Peyer's patch (tissue), 4 donors: ENCODE measurements at regions not wholly inside any gene's neighbourhood (a gene's known extent, or its start where the extent isn't known, plus 50 kb on each side); places are given as distances from the start of the nearest gene placed in this dataset.

Experiments
- DNase-seq, 3 donors: peaks; one replicate each; pipeline ENCODE4 v3.0.0-alpha.2; 2017 to 2019
- H3K27ac ChIP-seq, 4 donors: fragments of 200-600 bp; sonication (generic); one replicate each; pipeline ENCODE4 v1.5.1; 2016 to 2019
- H3K27me3 ChIP-seq, 2 donors: fragments of 200-600 bp; sonication (generic); one replicate each; pipeline ENCODE4 v1.5.1; 2019
- H3K36me3 ChIP-seq, 3 donors: fragments of 200-600 bp; sonication (generic); one replicate each; pipeline ENCODE4 v1.5.1; 2016 to 2019
- H3K4me1 ChIP-seq, 4 donors: fragments of 200-600 bp; sonication (generic); one replicate each; pipeline ENCODE4 v1.5.1; 2016 to 2019
- H3K4me3 ChIP-seq, 4 donors: fragments of 200-600 bp; sonication (generic); 1 replicate in 3 of 4; 2 replicates in 1 of 4; pipeline ENCODE4 v1.5.1; 2016 to 2019; ENCODE audit warnings: mild to moderate bottlenecking in 1 of 4
- H3K9me3 ChIP-seq, 4 donors: fragments of 200-600 bp; sonication (generic); one replicate each; pipeline ENCODE4 v1.5.1; 2016 to 2019; ENCODE audit warnings: mild to moderate bottlenecking in 1 of 4
- POLR2A ChIP-seq, 2 donors: fragments of 450-650 bp; IDR thresholded peaks; one replicate each; pipeline ENCODE4 v1.5.1; 2017; ENCODE audit warnings: antibody characterized with exemption in 2 of 2, mild to moderate bottlenecking in 2 of 2, moderate library complexity in 2 of 2
- TF ChIP-seq, protein P1 (sequence below), 6 experiments: fragments of 450-650 bp in 4 of 6; fragments of 200-600 bp in 2 of 6; sonication (generic) in 1 of 6; IDR thresholded peaks; one replicate each; pipeline ENCODE4 v1.5.1; 2017 to 2019; ENCODE audit warnings: antibody characterized with exemption in 6 of 6, mild to moderate bottlenecking in 3 of 6, moderate library complexity in 1 of 6

GRCh38 chr5:33242277-33242676 lies 198.5 kb upstream of the TARS1 start:
- TF ChIP-seq POLR2A (IDR thresholded peaks at IDR 0.05): no peak
- TF ChIP-seq, protein P1, sequence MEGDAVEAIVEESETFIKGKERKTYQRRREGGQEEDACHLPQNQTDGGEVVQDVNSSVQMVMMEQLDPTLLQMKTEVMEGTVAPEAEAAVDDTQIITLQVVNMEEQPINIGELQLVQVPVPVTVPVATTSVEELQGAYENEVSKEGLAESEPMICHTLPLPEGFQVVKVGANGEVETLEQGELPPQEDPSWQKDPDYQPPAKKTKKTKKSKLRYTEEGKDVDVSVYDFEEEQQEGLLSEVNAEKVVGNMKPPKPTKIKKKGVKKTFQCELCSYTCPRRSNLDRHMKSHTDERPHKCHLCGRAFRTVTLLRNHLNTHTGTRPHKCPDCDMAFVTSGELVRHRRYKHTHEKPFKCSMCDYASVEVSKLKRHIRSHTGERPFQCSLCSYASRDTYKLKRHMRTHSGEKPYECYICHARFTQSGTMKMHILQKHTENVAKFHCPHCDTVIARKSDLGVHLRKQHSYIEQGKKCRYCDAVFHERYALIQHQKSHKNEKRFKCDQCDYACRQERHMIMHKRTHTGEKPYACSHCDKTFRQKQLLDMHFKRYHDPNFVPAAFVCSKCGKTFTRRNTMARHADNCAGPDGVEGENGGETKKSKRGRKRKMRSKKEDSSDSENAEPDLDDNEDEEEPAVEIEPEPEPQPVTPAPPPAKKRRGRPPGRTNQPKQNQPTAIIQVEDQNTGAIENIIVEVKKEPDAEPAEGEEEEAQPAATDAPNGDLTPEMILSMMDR (IDR thresholded peaks at IDR 0.05): no peak
- Histone ChIP-seq H3K27me3 (no peaks in the 10 kb centered on the region), H3K9me3 (no peaks in the 10 kb centered on the region), H3K4me3 (no peak overlapping the region), H3K27ac (no peak overlapping the region), H3K4me1 (no peaks in the 10 kb centered on the region), H3K36me3 (no peaks in the 10 kb centered on the region)
- DNase-seq: no peak

DNA sequence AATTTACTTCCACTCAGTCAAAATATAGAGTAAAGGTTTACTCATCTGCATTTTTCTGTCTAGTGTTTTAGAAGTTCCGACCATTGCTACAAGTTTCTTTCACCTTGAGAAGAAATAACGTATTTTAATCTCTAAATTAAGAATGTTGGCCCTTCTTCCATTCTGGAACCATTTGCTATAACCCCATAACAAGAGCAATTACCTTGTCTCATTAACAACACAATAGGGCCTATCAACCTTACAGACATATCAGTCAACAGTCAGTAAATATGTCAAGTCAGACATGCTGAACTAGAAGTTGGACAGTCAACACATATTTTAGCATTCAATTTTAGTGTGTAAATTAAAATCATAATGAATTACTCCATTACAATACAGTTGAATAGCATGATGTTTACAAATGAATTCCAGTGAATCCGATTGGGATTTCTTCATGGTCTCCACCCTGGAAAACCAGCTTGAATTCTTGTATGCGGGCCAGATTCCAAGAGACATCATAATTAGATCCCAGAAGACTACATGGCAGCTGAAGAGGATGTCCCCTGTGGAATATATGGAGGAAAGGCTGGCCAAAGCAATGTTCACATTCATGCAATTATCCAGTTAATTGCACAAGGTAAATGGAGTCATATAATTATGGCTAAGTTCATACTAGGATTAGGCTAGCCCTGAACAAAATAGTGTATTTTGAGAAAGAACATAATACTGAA lies 196.2 kb upstream of the TARS1 start:
- no peak for DNase-seq
- Histone ChIP-seq H3K36me3 (no peaks in the 10 kb centered on the region), H3K27me3 (no peaks in the 10 kb centered on the region), H3K4me1 (no peaks in the 10 kb centered on the region), H3K9me3 (no peaks in the 10 kb centered on the region), H3K27ac (no peak overlapping the region), H3K4me3 (no peak overlapping the region)
- TF ChIP-seq POLR2A (IDR thresholded peaks at IDR 0.05): no peak
- TF ChIP-seq, protein P1 (IDR thresholded peaks at IDR 0.05): no peak

DNA sequence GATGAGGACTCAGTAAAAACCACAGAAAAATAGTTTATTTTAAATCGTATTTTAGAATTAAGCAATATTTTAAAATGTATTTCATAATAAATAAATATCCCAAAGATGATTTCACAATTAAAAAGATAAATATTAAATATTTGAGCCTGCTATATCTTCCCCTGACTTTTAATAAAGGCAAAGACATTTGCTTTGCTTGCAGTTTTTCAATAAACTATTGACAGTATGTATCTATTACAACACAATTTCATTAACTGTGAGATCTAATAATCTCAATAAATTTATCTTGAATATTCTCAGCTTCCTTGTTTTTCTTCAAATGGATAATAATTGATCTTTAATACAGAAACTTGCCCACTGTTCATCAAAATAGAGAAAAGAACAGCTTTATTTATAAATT lies 186.2 kb upstream of the TARS1 start:
- H3K4me3 ChIP-seq: no peak overlapping the region
- H3K36me3 ChIP-seq: no peaks in the 10 kb centered on the region
- H3K4me1 ChIP-seq: no peaks in the 10 kb centered on the region
- H3K9me3 ChIP-seq: peaks cover 0 to 3% (median 0%) of the 10 kb centered on the region in 4 donors
- H3K27me3 ChIP-seq: no peaks in the 10 kb centered on the region
- no peak overlapping the region for H3K27ac ChIP-seq
- DNase-seq: no peak
- TF ChIP-seq, protein P1 (IDR thresholded peaks at IDR 0.05): no peak
- TF ChIP-seq POLR2A (IDR thresholded peaks at IDR 0.05): no peak

GRCh38 chr5:33257807-33258429 lies 182.8 kb upstream of the TARS1 start:
- no peak for DNase-seq
- Histone ChIP-seq H3K4me3 (no peak overlapping the region), H3K27me3 (no peaks in the 10 kb centered on the region), H3K9me3 (no peaks in the 10 kb centered on the region), H3K36me3 (no peaks in the 10 kb centered on the region), H3K4me1 (no peaks in the 10 kb centered on the region), H3K27ac (no peak overlapping the region)
- TF ChIP-seq POLR2A (IDR thresholded peaks at IDR 0.05): no peak

DNA sequence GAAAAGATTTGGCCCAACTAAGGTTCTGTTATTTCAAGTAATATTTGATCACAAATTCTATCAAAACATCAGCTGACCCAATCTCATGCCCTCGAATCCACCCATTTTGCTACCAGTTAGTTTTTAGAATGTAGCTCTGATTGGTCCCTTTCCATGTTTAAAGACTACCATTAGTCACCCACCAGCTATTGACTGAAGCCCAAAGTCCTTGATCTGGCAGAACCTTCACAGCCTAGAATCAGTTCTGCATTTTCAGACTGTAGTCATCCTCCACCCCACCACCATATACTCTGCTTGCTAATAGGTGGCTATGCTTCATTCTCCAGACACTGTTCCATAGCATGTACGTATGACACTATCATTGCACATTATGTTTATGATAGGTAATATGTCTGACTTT lies 182.2 kb upstream of the TARS1 start:
- H3K9me3 ChIP-seq: no peaks in the 10 kb centered on the region
- H3K36me3 ChIP-seq: no peaks in the 10 kb centered on the region
- no peaks in the 10 kb centered on the region for H3K4me1 ChIP-seq
- TF ChIP-seq, protein P1 (IDR thresholded peaks at IDR 0.05): no peak
- no peak for TF ChIP-seq POLR2A (IDR thresholded peaks at IDR 0.05)
- no peak for DNase-seq
- H3K4me3 ChIP-seq: no peak overlapping the region
- no peak overlapping the region for H3K27ac ChIP-seq
- no peaks in the 10 kb centered on the region for H3K27me3 ChIP-seq

DNA sequence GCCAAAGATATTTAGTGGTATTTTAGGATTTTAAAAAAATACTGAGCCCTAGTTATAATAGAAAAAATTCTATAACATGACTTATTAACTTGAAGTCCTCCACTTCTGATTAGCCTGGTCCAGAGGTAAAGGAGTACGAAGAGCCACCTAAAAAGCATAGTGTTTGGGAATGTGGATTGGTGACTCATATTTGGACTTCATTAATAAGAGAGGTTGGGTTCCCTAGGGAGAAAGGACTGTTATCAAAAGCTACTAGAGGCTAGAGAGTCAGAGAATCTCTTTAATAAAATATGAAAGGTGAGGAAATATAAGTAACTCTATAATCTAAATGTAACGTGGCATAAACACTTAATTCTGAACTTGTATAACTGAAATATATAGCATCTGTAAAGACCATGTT lies 180.7 kb upstream of the TARS1 start:
- no peak for TF ChIP-seq POLR2A (IDR thresholded peaks at IDR 0.05)
- TF ChIP-seq, protein P1 (IDR thresholded peaks at IDR 0.05): no peak
- no peak overlapping the region for H3K27ac ChIP-seq
- no peaks in the 10 kb centered on the region for H3K36me3 ChIP-seq
- H3K27me3 ChIP-seq: no peaks in the 10 kb centered on the region
- no peaks in the 10 kb centered on the region for H3K9me3 ChIP-seq
- H3K4me3 ChIP-seq: no peak overlapping the region
- DNase-seq: no peak
- H3K4me1 ChIP-seq: no peaks in the 10 kb centered on the region
